NCI-H1694 treated with DMSO at 0.1 percent for 48 hours (cell line): ENCODE measurements at regions not wholly inside any gene's neighbourhood (a gene's known extent, or its start where the extent isn't known, plus 50 kb on each side); places are given as distances from the start of the nearest gene placed in this dataset.

Source experiments
- DNase-seq: peaks from one replicate; lab custom pipeline; 2025; lab: John Stamatoyannopoulos, UW

DNA sequence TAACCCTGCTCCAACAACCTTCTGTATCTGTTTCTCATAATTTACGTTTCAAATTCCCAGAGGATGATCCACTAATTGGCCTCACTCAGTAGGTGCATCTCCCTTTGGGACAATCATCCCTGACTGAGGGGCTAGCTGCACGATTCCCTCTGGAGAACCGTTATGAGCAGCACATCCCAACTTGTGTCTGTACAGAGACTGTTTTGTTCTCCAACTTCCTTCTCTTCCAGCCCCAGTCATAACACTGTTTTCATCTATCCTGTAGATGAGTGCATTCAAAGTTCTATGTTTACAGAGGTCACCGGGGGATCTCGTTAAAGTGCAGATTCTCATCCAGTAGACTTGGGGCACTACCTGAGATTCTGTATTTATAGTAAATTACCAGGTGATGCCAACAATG is 187.2 kb downstream of the REEP3 start:
- no peak for DNase-seq

DNA sequence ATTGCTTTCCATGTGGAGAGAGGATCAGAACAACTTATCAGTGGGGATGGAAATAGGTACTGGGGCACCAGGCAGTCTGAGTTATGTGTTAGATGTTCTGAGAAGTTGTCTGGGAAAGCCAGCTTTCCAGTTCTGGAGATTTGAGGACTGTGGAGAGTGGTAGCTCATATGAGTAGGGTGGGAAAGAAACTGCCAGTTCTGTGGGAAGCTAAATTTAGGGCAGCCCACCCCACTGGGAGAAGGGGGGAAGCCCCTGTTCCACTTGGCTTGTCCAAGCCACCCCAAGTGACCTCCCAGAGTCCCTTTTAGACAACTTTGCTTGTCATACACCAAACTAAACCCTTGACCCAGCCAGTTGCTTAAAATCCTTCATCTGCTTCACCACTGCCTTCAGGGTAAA is 189.5 kb downstream of the REEP3 start:
- DNase-seq: no peak

DNA sequence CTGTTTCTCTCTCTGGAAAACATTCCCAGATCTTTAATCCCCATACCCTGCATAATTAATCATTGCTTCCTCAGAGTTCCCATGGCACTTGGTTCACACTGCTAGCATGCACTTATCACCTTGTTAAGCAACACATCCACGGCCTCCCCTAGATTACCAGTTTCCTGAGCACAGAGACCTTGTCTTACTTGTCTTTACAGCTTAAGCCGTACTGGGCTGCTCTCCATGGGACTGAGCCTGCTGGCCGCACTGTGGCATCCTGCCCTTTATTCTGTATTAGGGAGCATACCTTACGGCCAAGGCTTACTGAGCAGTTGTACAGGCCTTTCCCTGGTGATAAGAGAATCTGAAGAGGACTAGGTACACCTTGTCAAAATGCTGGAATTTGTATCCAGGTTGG is 190.2 kb downstream of the REEP3 start:
- DNase-seq: no peak

DNA sequence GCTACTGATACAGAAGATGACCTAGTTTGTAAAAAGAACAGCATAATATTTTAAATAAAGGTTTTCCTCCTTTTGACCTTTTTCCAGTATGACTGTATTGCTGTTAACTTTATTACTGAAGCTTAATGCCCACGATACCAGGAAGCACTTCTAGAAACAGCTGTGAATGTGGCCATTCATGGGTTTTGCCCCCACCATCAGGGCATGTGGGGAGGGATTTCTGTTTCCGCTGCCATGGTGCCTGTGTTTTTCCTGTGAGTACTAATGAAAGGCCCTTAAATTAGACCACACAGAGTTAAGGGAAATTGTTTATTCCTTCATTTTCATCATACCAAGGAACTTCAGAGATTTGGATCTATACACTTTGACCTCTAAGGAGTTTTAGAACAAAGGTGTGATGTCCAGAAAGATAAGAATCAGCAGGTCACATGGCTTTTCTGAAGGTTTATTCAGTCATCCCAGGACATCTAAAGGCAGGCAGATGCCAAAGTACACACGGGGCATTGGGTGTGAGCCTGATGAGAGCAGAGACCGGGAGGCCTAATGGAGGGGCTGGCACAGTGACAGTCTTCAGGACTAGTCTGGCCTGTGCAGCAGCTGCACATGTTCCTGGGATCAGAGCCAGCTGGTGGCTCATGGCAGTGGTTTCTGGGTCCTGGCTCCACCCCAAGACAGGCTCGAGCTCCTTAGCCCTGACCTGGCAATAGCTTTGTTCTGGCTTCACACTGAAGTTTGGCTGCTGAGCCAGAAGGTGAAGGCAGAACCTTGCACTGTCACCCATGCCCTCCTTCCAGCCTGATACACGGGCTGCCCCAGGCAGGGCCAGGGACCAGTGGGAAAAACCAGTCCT is 190.9 kb downstream of the REEP3 start:
- peak; percentile 96 for DNase-seq

DNA sequence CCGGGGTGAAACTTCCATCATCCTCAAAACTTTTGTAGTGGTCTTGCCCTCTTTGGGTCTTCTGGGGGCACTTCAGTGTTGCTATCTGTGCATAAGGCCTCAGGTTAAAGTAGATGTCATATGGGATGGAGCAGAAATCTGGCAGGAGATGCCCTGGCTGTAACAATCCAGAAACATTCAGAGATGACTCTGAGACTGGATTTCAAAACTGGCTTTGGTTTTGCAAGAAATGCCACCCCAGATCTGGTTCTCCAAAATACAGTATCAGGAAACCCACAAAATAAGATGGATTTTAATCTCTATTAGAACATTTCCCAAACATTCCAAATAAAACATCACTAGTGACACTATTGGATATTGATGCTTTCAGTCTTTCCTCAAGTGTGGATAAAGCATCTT is 191.5 kb downstream of the REEP3 start:
- DNase-seq: no peak

DNA sequence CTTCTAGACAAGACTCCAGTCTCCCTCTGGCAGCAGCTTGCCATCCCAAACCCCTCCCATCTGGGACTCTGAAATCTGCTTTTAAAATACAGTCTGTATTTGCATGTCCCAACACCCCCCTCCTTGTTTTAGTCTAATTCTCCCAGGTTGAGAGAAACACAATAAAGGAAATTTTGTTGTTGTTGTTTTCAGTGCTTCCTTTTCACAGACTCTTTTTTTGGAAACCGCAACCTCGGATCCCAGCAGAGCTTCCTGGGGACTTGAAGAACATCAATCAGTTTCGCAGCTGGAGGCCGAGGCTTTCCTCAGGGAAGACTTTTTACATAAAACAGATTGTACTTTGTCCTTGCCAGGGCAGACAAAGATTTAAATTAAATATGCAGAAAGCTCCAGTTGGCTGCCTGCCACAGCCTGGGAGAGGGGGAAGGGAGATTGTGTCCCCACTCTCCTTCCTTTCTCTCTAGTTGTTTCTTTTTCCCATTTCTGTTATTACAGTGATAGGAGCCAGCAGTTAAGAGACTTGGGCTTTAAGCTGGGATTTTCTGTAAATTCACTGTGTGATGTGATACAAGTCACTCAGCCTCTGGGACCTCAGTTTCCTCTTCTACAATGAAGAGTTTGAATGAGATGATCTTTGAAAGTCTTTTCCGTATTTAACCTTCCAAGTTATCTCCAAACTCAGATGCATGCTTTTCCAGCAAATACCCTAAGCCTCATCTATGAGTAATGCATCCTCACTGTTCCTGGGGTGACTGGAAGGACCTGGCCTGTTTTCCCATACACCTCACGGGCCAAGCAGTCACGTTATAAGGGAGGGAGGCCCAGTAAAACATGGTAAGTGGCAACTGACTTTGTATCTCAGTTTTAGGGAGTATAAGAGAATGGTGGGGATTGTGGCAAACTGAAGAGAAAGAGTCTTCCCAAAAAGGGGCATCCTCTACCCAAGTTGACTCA is 192.3 kb downstream of the REEP3 start:
- peak; percentile 83 for DNase-seq

DNA sequence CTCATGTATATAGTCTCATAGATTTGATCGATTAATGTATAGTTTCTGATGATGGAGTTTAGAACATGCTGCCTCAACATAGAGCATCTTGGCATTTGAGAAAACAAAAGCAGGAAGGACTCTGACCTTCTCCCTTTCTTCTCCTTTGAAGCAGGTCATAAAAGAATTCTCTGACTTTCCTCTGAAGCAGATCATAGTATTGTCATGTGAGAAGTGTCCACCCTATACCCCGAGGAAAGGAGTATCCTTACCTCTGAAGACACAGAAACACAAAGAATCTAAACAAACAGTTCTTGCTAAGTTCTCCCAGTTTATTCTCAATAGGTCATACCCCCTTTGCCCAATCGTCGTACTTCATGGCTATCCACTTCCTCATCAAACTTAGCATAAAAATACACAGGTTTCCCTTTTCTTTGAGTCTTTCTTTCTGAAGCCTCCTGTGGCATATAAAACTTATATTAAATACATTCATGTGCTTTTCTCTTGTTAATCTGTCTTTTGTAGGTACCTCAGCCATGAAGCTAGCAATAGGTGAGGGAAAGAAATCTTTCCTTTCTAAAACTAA is 194.9 kb downstream of the REEP3 start:
- DNase-seq: no peak

DNA sequence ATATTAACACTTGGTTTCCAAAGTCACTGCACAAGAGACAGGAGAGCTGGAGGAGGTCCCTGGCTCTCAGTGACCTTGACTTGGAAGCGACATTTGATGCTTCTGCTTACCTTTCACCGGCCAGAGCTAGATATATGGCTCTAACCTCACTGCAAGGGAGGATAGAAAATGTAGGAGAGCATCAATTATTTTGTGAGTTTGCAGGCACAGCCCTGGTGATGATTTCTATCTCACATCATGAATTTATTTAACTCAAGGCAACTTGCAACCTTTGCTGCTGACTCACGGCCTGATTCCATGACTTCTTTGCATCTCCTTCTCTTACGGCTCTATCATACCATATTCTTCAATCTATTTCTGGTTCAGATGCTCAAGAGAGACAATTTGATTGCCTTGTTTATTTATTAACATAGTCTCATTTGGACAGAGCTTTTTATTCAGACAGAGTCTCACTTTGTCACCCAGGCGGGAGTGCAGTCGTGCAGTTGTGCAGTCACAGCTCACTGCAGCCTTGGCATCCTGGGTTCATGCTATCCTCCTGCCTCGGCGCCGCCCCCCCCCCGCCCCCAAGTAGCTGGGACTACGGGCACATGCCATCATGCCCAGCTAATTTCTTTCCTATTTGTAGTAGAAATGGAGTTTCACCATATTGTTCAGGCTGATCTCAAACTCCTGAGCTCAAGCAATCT is 196.0 kb downstream of the REEP3 start:
- no peak for DNase-seq

DNA sequence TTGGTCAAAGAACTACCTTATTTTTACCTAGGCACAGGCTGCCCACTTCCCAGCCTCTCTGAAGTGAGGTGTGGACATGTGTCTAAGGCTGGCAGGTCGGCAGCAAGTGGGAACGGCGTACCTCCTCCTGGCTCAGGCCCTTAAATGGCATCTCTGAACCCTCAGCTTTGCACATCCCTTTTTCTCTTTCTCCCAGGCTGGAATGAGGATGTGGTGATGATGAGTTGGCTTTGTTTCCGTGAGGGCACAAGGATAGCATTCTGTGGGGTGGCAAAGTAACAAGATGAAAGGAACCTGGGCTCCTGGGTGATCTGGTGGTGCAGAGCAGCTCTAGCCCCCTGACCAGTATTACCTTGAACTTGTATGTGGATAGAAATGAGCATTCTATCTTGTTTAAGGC is 196.8 kb downstream of the REEP3 start:
- no peak for DNase-seq

DNA sequence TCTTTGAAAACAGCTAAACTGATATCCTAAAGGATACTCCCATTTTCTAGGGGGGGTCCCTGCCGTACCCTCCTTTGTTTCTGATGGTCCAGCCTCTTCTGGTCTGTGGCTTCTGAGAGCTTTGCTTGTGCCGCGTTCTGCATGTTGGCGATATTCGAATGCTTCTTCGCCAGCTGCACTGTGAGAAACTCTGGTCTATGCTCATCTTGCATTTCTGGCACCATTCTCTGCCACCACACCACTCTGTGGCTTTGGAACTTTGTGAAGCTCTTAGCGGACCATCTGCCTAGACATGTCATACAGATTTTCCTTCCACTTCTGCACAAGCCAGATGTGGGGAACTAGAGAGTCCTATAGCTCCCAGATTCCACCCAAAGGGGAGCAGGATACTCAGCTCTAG is 197.2 kb downstream of the REEP3 start:
- DNase-seq: peak; percentile 79

DNA sequence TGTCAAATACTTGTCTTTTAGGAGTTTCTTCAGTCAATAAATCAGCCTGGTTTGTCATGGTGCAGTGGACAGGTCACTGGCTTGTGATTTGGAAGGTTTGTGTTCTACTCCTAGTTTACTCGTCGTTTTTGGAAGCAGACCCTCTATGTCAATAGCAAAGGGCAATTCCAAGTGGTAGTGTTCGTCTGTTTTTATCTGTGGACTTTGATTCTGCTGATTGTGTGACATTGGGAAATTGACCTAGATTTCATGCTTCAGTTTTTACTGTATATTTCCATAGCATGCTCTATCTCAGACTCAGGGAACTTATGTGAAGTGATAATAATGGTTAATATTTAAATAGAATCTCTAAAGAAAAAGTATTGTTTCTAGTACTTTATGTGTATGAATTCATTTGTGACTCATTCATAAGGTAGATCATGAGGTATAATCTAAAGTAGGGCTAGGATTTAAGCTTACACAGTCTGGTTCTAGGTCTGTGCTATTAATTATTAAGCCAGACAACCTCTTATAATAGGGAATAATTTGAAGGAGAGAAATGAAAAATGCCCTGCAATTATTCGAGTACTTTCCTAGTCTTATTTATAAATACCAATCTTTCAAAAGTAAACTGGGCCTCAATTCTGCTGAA is 198.1 kb downstream of the REEP3 start:
- no peak for DNase-seq

DNA sequence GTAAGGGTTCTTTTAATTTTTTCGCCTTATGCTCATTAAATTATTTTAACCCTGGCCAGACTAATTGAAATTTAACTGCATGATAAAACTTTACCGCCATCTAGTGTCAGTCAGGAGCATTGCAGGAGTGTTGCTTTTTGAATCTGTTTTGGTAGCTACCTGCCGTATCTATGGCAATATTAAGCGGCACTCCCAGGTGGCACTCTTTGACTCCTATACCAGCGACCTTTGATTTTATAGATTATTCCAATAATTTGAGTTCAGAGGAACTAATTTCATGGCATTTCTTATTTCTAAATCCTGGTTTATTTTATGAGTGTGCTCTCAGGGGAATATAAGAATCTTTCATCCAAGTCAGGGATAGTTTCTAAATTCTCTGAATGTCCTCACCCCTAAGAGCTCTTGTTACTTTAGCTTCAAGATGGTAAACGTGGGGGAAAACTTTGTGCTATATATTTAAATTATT is 198.9 kb downstream of the REEP3 start:
- DNase-seq: peak; percentile 69

DNA sequence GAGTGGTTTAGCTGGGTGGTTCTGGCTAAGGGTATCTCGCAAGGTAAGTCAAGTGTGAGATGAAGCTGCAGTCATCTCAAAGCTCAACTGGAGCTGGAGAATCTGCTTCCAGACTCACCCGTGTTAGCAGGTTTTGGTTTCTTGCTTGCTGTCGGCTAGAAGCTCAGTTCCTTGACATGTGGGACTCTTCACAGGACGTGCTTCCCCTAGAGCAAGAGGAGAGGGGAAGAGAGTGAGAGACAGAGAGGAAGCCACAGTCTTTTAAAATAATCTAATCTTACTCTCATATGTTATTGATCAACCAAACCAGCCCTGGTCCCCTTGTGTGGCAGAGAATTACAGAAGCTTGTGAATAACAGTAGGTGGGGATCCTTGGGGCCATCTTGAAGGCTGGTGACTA is 199.5 kb downstream of the REEP3 start:
- DNase-seq: no peak

DNA sequence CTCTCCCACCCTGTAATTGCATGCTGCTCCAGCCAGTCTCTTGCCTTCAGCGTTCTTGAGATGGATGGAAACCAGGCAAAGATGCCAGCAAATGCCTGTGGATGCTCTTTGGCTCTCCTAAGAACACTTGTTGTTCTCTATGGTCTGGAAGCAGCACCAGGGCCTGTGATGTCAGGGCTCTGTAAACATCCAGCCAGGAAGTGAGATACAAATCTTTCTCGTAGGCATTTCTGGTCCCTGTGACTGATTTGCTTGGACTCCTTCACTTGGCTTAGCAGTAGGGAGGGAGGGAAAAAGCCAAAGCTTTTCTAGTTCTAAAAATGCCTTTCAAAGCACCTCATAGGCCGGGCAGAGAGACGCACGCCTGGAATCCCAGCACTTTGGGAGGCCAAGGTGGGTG is 201.3 kb downstream of the REEP3 start:
- DNase-seq: no peak

DNA sequence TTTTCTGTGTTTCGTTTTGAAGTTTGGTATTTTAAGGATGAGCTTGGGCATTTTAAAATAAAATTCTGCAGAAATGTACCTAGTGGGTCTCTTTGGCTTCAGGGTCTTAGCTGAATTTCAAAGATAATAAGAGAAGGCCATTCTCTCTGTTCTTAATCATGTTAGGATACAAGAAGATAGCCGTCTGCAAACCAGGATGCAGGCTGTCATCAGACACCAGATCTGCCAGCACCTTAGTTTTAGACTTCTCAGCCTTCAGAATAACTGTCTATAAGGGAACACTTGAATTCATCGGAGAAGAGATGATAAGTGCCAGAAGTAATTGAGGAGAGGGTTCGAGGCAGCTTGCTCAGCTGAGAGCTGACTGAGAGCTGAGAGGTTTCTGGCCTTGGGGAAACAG is 202.1 kb downstream of the REEP3 start:
- DNase-seq: no peak

DNA sequence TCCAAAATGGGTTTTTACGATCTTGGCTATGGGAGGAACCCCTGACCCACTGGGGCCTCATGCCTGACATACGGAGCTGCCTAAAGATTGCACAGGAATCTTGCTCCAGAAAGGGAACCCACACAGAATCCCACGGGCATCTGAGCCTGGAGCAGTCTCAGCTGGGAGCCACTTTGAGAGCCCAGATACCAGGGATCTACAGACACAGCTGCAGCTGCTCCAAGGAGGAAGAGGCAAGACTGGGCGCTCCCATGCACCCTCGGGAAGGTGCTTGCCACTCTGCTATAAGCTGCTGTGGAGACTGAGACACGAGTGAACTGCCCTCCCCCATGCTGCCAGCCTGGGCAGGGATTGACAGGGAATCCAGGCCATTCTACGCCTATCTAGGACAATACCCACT is 202.5 kb downstream of the REEP3 start:
- no peak for DNase-seq

DNA sequence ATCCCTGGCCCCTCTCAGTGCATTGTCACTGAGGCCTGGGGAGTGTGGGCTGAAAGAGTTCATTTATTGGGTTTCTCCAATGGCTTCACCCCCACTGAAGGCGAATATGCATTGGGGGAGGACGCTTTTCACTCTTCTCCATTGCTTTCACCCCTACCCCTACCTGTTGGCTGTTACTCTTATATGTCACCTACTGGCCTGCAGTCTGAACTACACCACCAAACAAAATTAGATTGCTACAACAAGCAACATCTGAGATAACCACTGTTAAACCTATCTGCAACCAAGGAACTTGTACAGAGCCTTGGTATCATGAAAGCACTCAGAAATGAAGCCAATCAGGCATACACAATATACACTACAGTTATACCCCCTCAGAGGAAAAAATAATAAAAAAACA is 203.7 kb downstream of the REEP3 start:
- no peak for DNase-seq

DNA sequence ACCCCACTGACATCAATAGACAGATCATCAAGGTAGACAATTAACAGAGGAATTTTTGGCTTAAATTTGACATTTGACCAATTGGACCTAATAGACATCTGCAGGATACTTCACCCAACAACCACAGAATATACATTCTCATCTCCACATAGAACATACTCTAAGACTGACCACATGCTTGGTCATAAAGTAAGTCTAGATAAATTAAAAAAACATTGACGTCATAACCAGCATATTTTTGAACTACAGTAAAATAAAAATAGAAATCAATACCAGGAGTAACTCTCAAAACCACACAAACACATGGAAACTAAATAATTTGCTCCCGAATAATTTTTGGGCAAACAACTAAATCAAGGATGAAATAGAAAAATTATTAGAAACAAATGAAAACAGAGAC is 205.7 kb downstream of the REEP3 start:
- DNase-seq: no peak

DNA sequence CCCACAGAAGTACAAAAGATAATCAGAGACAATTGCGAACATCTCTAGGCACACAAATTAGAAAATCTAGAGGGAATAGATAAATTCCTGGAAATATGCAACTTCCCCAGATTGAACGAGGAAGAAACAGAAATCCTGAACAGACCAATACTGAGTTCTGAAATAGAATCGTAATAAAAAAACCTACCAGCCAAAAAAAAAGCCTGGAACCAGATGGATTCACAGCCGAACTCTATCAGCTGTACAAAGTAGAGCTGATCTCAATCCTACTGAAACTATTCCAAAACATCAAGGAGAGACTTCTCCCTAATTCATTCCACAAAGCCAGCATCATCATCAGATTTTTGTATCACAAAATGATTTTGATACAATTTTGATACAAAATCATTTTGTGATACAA is 206.4 kb downstream of the REEP3 start:
- no peak for DNase-seq

DNA sequence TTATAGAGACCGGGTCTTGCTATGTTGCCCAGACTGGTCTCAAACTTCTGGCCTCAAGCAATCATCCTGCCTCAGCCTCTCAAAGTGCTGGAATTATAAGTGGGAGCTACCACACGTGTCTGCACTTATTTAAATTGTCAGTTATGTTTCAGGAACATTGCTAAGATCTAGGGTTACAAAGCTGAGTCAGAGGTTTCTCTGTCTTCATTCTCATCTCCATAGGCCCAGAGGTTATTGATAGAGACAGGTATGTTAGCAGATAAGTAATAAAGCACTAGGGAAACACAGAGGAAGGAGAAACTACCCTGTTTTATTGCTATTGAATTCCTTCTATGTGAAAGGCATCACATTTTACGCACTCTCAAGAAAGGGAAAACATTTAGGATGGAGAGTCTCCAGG is 214.1 kb downstream of the REEP3 start:
- DNase-seq: no peak

DNA sequence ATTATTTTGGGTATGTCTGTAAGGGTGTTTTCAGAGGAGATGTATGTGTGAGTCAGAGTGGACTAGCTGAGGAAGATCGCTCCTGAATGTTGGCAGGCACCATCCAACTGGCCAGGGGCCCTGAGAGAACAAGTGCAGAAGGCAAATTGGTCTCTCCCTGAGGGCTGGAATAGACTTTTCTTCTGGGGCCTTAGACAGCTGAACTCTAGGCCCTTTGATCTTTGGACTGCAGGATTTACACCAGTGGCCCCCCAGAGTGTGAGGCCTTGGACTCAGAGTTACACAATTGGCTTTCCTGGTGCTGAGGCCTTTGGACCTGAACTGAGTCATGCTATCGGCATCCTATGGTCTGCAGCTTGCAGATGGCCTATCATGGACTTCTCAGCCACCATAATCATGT is 217.2 kb downstream of the REEP3 start:
- no peak for DNase-seq
